Inflammatory macrophage treated with lipopolysaccharide for 4 hours (primary cell): ENCODE measurements at regions not wholly inside any gene's neighbourhood (a gene's known extent, or its start where the extent isn't known, plus 50 kb on each side); places are given as distances from the start of the nearest gene placed in this dataset.

ENCODE experiments used
- DNase-seq: peaks from one replicate; pipeline ENCODE4 v3.0.0-alpha.2; 2020

DNA sequence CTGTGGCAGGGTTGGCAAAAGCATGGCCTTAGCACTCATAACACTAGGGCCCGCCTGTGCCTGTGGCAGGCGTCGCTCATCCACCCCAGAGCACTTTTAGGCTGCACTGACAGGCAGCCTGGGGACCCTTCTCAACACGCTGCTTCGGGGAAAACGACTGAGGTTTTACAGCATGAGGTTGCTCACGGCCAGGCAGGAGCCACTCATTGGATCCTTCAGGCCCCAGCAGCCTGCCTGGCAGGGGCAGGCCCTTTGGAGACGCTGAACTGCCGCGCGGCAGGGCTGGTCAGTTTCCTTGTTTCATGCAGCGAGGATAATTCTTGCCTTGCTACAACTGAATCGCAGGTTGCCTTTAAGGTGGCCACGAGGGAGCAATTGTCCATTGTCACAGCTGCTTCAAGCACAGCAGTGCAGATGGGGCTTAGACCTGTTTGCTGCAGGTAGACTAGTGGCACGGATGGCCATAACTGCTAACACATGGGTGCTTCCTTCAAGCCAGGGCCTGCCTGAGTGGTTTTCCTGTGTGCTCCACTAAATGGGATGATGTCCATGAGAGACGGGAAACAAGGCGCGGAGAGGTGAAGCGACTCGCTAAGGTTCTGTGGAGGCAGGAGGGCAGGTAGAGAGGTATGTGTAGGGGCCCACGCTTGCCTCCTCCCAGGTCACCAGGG is 49.9 kb upstream of the HS6ST1 start:
- no peak for DNase-seq

DNA sequence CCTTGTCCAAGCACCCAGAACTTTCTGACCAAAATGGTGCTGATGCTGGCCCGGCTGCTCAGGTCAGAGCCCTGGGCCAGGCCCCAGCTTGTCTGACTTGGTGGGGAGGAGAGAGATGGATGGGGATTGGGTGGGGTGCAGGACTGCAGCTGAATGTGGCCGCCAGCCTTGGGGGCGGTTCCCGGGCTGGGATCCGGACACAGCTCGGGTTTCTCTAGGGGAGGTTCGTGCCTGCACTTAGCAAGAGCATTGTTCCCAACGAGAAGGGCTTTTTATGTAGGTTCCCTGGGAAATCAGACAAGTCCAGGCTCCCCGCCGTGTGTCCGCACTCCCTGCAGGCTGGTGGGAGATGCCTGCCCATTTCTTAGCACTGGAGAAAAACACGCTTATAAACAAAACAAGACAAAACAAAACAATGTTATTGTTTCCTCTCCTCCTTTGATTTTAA is 50.5 kb upstream of the HS6ST1 start:
- no peak for DNase-seq

DNA sequence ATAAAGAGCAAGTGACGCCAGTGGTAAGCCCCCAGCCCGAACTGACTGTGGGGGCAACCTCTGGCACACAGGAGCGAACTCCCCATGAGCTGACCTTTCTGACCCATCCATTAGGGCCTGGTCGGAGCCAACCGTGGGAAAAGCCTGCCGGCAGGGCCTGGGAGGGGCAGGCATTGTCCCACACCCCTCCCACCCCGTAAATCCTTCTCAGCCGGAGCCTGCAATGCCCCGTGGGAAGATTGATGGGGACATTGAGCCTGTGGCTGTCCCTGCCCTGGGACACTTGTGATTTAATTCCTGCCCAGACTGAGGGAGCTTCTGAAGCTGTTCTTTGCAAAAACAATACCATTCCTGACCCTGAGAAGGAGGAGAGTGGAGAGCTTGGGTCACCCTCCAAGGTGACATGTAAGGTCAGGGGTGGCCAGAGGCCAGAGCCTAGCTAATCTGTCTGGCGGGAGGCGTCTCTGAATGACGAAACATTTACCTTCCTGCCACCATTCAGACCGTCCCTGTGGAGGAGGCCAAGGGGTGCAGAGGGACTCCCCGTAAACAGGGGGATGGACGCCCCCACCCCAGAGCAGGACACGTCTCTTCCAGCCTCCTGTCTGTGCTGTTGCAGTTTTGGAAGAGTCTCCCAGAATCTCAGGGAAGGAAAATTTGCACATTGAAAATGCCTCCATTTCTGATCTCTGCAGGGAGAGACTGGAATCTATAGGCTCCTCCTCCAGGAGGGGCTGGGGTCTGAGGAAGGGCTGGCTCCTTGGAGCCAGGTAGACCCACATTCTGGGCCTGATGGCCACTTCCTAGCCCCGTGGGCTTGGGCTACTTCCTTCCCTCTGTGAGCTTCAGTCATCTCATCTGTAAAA is 51.2 kb upstream of the HS6ST1 start:
- no peak for DNase-seq

DNA sequence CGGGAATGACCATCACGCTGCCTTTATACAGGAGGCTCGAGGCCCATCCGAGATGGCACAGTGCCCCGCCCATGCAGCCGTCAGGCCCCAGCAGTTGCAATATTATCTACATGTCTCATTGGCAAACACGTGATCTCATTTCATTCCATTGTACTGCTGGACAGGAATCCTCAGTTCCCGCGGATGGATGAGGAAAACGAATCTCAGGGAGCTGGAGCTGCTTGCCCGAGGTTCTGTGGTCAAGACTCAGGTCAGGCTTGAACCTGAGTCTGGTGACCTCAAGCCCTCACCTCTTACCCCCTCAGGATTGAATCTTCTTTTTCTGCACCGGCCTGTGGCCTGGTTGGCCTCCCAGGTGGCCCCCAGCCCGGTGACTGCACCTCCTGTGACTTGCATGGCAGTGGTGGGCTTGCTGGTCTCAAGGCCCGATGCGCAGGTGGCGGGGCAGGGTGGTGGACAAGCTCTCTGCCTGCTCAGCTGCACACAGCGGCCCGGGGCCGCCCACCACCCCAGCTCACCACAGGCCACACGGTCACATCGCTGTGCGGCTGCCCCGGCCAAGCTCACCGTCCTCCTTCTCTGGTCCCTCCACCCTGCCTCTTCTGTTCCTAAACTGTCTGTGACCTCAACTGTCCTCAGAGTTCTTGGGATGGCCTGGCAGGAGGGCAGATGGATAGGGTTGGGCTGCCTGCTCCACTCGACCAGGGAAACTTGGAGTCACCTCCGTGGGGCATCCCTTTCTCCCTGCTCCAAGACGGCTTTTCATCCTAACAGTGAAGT is 52.0 kb upstream of the HS6ST1 start:
- DNase-seq, result no peak

GRCh38 chr2:128371248-128371630 is 52.6 kb upstream of the HS6ST1 start:
- no peak for DNase-seq

GRCh38 chr2:128371648-128372345 is 53.1 kb upstream of the HS6ST1 start:
- no peak for DNase-seq

DNA sequence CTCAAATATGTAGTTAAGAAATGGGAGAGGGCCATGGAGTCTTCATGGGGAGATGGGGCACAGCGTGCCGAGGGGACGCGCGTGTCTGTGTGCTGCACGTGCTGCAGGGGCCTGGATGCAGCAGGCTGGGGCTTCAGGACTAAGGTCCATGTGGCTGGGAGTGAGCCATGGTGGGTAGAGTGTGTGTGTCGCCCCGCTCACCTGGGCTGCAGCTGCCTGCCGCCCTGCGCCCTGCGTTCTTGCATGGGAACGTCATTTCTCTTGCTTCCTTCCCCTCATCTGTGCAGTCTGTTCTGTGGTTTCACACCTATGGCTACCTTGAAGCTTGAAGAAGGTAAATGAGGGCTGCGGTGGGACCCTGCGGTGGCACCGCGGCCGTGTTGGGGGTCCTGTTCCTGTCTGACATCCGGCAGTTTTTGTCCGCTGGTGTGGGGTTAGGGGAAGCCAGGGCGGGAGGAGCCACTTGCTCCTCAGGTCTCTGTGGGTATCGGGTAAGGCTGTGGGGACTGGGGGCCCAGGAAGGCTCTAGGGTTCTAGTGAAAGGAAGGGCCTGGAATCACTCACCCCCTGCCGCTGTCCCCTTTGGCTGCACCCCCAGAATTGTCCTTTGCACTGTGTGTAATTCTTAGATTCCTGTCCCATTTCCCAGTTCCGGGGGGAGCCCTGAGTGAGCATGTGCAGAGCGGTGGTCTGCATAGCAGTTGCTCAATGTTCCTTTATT is 54.1 kb upstream of the HS6ST1 start:
- no peak for DNase-seq

GRCh38 chr2:128373451-128374000 is 54.9 kb upstream of the HS6ST1 start:
- no peak for DNase-seq

DNA sequence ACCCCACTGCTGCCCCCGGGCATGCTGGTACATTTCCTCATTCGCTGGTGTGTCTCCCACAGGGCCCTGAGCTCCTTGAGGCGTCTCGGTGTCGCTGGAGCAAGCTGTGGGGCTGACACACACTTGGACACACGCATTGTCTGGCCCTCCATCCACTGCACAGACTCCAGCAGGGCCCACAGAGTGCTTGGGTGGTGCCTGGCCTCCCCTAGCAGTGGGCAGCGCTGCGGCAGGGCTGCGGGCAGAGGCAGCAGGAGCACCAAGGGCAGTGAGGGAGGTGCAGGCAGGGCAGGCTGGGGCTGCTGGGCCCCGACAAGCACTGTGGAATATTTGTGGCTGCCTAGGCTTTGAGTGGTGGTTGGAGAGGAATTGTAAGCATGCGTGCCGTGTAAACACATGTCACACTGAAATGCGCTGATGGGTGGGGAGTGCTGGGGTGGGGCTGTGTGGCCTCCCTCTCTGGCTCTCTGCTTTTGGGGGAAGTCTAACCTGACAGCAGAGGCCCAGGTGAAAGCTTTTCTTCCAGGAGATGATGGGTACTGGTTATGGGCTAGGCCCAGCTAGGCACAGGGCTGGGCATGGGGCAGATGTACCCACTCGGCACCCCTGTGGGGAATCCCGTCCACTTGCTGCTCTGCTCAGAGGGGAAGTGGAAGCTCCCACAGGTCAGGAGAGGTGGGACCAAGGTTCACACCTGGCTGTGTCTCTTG is 55.5 kb upstream of the HS6ST1 start:
- no peak for DNase-seq

DNA sequence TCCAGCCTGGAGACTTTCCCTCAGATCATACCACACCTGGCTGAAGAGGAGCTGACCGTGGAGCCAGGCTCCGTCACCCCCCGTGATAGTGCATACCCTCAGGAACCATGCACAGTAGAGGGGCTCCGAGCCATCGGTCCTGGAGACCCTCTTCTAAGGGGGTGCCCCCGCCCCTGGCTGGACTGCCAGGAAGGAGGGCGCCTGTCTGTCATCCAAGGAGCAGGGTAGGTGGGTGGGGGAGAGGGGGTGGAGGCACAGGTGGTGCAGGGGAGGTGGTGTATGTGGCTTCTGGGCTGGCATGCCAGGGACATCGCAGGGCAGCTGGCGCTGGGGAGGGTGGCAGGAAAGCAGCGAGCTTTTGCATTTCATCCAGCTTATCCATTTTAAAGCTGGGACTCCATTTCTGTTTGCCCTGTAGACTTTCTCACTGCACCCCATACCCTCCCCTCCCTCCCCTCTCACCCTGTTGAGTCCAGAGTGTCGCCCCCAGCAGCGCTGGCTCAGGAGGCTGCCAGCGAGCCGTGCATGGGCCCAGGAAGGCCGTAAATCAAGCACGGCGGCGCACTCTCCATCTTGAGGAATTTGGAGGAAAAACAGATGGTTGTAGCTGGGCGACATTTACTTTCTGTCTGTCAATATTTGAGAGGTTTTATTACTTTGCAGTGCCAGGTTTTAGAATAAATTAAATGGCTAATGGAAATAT is 56.2 kb upstream of the HS6ST1 start:
- no peak for DNase-seq

- DNase-seq, result no peak
These were observed 56.8 kb upstream of the HS6ST1 start for GRCh38 chr2:128375454-128375853.

- no peak for DNase-seq
These were observed 57.8 kb upstream of the HS6ST1 start for GRCh38 chr2:128376241-128377041.

DNA sequence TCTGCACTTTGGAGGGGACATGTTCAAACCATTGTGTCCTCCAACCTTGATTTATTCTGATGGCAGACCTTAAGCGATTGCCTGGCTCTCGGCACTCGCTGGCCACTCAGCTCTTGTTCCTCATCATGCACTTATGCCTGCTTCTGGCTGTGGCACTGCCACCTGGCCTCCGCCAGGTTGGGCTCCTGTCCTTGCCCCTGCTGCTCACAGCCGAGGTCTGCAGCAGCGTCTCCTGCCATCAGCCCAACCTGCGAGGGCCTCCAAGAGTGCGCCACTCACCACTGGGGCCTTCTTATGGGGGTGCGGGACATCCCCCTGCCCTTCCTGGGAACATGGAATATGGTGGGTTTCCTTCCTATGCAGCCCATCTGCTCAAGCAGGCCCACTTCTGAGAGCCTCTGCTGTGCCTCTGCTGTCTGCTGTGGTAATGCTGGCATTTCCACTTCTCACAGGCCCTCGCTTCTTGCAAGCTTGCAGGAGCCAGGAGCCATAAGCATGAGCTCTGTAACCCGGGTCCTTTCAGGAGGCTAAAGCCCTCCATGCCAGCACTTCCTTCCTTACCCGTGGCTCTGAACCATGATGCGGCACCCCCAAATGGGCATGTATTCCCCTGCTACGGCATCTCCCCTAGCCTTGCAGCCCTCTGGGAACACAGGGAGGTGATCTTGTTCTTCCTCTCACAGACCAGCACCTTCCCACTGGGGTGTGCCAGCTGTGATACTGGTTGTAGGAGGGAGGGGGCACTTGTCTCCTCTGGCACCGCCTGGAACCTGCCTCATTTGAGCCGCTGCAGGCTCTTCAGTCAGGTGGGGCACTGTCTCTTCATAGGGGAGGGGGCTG is 58.6 kb upstream of the HS6ST1 start:
- no peak for DNase-seq

DNA sequence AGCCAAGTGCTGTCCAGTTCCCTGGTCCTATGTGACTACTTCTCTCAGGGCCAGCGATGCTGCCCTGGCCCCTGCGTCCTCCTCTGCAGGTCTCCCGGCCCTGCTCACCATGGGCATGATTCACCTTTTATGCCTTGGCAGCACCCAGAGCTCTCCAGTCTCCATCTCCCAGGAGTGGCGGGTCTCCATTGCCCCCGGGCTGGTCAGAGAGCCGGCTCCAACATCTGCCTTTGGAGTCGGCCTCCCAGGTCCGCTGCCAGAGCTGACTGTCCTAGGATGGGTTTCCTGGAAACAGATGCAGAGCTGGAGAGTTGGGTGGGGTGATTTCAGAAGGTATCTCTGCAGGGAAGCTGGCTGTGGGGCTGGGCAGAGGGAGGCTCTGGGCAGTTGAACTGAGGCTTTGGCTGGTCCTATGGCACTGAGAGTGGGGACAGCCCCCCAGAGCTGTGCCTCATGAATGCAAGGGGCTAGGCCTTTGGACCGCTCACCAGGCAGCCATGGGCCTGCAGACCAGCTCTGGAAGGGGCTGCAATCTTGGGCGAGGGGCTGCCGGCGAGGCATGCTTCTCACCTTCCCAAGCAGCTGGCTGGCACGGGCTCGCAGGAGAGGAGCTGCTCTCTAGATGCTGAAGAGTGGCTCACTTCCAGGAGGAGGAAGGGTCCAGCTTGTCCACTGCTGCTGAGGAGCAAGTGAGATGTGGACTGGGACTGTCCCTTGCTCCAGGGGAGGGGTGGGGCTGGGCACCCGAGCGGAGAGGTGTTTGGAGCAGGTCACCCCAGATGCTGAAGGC is 59.8 kb upstream of the HS6ST1 start:
- DNase-seq, result no peak

- DNase-seq, result peak; percentile 19
These were observed 60.6 kb upstream of the HS6ST1 start for GRCh38 chr2:128379021-128380015.

DNA sequence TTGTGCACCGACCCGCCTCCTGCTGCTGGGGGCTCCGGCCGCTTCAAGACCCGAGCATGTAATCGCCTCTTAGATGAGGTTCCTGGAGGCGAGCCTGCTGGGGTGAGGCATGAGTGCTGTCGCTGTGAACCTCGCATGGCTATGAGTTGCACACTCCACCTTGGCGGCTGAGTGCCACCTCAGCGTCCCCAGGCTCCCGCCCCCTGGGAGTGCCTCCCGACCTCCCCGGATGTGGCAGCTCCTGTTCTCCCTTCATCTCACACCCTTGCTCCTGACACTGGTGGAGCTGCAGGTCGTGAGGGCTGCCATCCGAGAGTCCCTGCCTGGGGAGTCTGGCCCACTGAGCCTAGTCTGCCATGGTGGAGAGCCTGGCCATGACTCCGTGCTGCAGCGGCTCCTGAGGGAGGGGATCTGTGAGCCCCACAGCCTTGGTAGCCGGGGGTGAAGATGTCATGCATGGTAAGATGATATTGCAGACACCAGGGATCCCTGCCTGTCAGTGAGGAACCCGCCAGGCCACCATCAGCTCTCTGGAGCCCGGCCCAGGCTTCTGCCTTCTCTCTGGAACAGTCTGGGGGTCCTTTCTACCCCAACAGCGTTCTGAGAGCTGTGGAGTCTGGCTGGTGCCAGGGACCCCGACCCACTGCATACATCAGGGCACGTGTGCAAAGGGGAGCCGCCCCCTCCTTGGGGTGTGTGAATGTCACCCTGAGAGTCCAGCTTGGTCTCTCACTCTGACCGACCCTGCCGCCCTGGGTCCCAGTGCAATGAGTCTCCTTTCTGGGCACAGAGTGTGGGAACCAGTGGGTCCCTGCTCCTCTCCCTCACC is 61.6 kb upstream of the HS6ST1 start:
- no peak for DNase-seq
